Lower leg skin (tissue), 4 donors: ENCODE measurements at regions not wholly inside any gene's neighbourhood (a gene's known extent, or its start where the extent isn't known, plus 50 kb on each side); places are given as distances from the start of the nearest gene placed in this dataset.

Experiments
- DNase-seq, 2 donors: peaks; one replicate each; pipeline ENCODE4 v3.0.0-alpha.2; 2019; ENCODE audit warnings: low spot score in 2 of 2
- H3K4me3 ChIP-seq: fragments of 200-600 bp; sonication (generic); 2 replicates; pipeline ENCODE4 v1.5.1; 2017; ENCODE audit warnings: mild to moderate bottlenecking, low read depth; ENCODE audit not compliant: poor library complexity, severe bottlenecking
- POLR2A ChIP-seq, 2 donors: fragments of 450-650 bp; IDR thresholded peaks; one replicate each; pipeline ENCODE4 v1.6.1; 2016 to 2017; ENCODE audit warnings: antibody characterized with exemption in 2 of 2, mild to moderate bottlenecking in 1 of 2, moderate library complexity in 1 of 2
- WGBS, 2 donors: methylation state at CpG; one replicate each; pipeline ENCODE4 v1.1.5; 2018; 5-methylcytosine and 5-hydroxymethylcytosine counted together
- intact Hi-C: fragments of 100-400 bp; cut with DNase I; formaldehyde crosslinking; loops from one replicate; pipeline ENCODE4 v1.15.0; 2023; ENCODE audit warnings: low total_unique reads
- TF ChIP-seq, protein P1 (sequence below), 3 donors: fragments of 450-650 bp; IDR thresholded peaks; one replicate each; pipeline ENCODE4 v1.5.1; 2016; ENCODE audit warnings: antibody characterized with exemption in 3 of 3, mild to moderate bottlenecking in 3 of 3, moderate library complexity in 2 of 3

DNA sequence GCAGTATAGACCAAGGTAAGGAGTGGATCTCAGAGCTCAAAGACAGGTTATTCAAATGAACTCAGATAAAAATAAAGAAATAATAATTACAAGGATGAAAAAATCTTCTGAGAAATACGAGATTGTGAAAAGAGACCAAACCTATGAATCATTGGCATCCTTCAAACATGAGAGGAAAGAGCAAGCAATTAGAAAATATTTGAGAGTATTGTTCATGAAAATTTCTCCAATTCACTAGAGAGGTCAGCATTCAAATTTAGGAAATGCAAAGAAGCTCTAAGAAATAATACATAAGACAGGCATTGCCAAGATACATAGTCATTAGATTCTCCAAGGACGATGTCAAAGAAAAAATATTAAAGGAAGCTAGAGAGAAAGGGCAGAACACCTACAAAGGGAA, 93.5 kb upstream of the GALNTL6 start:
- H3K4me3 ChIP-seq = no peak overlapping the region
- TF ChIP-seq, protein P1, sequence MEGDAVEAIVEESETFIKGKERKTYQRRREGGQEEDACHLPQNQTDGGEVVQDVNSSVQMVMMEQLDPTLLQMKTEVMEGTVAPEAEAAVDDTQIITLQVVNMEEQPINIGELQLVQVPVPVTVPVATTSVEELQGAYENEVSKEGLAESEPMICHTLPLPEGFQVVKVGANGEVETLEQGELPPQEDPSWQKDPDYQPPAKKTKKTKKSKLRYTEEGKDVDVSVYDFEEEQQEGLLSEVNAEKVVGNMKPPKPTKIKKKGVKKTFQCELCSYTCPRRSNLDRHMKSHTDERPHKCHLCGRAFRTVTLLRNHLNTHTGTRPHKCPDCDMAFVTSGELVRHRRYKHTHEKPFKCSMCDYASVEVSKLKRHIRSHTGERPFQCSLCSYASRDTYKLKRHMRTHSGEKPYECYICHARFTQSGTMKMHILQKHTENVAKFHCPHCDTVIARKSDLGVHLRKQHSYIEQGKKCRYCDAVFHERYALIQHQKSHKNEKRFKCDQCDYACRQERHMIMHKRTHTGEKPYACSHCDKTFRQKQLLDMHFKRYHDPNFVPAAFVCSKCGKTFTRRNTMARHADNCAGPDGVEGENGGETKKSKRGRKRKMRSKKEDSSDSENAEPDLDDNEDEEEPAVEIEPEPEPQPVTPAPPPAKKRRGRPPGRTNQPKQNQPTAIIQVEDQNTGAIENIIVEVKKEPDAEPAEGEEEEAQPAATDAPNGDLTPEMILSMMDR (IDR thresholded peaks at IDR 0.05) = no peak
- TF ChIP-seq POLR2A (IDR thresholded peaks at IDR 0.05) = no peak
- DNase-seq = no peak
- 74 to 77% methylated on average over 2 of the region's 2 CpGs for WGBS, 2 donors
- intact Hi-C loops = no loop called here

DNA sequence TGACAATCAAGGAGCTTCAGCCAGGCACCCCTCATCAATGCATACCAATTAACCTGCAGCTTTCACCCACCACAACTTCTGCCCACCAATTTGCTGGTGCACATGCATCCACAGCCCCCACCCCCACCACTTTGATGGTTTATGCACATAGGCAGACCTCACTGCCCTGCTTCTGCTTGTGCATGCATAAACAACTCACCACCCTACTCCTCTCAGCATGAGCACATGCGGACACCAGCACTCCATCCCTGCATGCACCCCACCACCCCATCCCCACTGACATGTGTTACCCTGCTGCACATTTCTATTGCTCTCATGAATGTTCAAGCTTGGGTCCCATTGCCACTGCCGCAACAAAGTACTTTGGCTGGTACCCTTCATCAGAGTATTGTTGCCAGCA, 94.5 kb upstream of the GALNTL6 start:
- TF ChIP-seq, protein P1 (IDR thresholded peaks at IDR 0.05) = no peak
- TF ChIP-seq POLR2A (IDR thresholded peaks at IDR 0.05) = no peak
- intact Hi-C loops = no loop called here
- WGBS, 2 donors = 34 to 38% methylated on average over 2 of the region's 2 CpGs
- H3K4me3 ChIP-seq = no peak overlapping the region
- no peak for DNase-seq

GRCh38 chr4:171718069-171718468, 95.1 kb upstream of the GALNTL6 start:
- DNase-seq = no peak
- intact Hi-C loops = no loop called here
- H3K4me3 ChIP-seq = no peak overlapping the region
- TF ChIP-seq, protein P1 (IDR thresholded peaks at IDR 0.05) = no peak
- no peak for TF ChIP-seq POLR2A (IDR thresholded peaks at IDR 0.05)
- 44 to 64% methylated on average over 1 of the region's 1 CpG for WGBS, 2 donors

- TF ChIP-seq POLR2A (IDR thresholded peaks at IDR 0.05) = no peak
- TF ChIP-seq, protein P1 (IDR thresholded peaks at IDR 0.05) = no peak
- no peak overlapping the region for H3K4me3 ChIP-seq
- intact Hi-C loops = no loop called here
- no peak for DNase-seq
These were observed 95.9 kb upstream of the GALNTL6 start for GRCh38 chr4:171717231-171717741.

- WGBS, 2 donors = 67% methylated on average over 1 of the region's 1 CpG; no CpG with 5 or more reads in 1 of the 2 donors
- H3K4me3 ChIP-seq = no peak overlapping the region
- TF ChIP-seq POLR2A (IDR thresholded peaks at IDR 0.05) = no peak
- TF ChIP-seq, protein P1 (IDR thresholded peaks at IDR 0.05) = no peak
- intact Hi-C loops = no loop called here
- no peak for DNase-seq
These were observed 97.2 kb upstream of the GALNTL6 start for GRCh38 chr4:171715973-171716372.

- intact Hi-C loops = no loop called here
- TF ChIP-seq, protein P1 (IDR thresholded peaks at IDR 0.05) = no peak
- 90 to 91% methylated on average over 5 of the region's 5 CpGs for WGBS, 2 donors
- no peak overlapping the region for H3K4me3 ChIP-seq
- DNase-seq = no peak
These were observed 98.3 kb upstream of the GALNTL6 start for GRCh38 chr4:171714791-171715454.
